Activated T-cell treated with anti-CD3 and anti-CD28 coated beads, Interleukin-2, amount 50 U/mL, for 48 hours (primary cell): ENCODE measurements at regions not wholly inside any gene's neighbourhood (a gene's known extent, or its start where the extent isn't known, plus 50 kb on each side); places are given as distances from the start of the nearest gene placed in this dataset.
"Not testable (repeated sequence)": the region's sequence is repeated elsewhere in the genome, so short reads cannot be mapped to it uniquely, and the experiment has no call there.

Source experiments
- DNase-seq, 2 experiments: peaks; one replicate each; pipeline ENCODE4 v3.0.0-alpha.2; 2020

DNA sequence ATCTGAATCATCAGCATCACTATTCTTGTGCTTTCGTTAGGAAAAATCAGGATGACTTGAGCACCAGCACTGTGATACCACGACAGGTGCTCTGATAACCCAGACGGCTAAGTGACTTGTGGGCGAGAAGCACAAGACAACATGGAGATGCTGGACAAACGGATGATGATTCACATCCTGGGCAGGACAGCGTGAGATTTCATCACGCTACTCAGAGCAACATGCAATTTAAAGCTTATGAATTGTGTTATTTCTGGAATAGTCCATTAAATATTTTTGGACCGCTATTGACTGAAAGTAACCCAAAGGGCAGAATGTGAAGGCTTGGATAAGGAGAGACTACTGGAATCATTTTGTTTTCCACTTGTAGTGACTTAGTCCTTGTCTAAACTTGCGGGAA, 114.8 kb upstream of the DAPK1 start:
- DNase-seq: no peak

DNA sequence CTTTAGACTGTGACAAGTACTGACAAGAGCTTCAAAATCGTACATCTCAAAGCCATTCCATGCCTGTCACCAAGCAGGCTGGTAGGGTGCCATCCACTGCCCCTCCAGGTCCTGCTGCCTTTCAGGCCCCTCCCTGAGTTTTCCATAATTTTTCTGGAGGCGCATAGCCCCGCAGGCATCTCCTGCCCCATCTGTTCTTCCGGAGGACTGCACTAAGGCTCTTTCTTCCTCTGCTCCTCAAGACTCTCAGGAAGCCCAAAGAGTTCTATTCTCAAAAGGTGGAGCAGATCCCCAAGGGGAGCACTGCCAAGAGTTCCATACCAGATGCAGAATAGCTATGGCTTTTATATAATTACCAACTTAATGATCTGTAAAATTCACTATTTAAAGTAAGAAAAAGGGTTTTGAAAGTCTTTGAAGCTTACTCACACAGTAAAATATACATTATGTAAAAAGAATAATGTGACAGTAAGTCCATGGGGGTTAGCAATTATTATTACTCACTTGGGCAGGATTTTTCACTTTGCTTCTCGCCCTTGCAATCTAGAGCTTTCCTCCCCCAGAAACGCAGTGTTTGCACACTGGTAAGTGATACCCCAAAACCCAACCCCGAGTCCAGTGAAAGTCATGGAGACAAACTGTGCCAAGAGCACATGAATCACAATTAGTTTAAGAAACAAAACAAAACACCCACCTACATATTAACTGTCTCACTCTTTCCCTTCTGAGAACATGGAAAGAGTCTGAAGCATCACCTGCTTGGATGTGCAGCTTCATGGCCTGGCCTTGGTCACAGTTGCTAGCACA, 114.1 kb upstream of the DAPK1 start:
- DNase-seq: no peak

DNA sequence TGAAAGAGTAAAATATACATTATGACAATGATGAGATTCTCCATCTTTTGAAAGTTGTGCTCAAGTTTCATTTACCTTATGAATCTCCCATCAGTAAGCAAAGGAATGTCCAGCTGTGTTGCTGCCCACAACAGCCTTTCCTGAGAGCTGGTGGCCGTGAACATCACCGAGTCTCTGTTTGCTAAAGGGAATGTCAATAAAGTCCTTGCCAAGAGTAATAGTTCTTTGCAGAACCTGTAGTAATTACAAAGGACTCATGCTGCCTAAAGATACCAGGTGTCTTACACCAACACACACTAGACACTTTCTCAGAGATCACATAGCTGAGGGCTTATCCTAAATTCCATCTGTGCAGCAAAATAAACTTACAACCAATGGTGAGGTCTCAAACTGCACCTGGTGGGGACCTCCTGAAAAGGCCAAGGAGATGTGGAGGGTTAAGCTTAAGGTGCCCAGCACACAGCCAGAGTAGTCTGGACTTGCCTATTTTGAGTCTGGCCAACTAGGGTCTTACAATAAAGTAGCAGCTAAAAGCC, 111.1 kb upstream of the DAPK1 start:
- DNase-seq: no peak

DNA sequence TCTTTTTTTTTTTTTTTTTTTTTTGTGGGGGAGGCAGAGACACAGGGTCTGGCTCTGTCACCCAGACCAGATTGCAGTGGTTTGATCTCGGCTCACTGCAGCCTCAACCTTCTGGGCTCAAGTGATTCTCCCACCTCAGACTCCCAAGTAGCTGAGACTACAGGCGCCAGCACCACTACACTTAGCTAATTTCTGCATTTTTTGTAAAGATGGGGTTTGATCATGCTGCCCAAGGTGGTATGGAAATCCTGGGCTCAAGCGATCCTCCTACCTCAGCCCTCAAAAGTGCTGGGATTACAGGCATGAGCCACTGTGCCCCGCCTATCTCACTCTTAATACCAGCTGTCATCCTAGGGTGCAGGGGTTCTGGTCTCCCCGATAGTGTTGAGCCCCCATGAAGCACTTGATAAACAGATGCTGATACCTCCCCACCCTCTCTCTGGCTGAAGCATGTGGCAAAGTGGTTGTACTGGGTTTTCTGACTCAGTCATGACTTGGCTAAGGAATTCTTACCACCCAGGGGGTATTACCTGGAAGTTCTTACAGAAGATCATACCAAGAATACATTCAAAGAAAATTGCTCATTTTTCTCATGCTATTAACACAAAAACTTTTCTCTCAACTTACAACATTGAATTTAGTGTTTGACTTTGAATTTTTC, 110.2 kb upstream of the DAPK1 start:
- no peak for DNase-seq

DNA sequence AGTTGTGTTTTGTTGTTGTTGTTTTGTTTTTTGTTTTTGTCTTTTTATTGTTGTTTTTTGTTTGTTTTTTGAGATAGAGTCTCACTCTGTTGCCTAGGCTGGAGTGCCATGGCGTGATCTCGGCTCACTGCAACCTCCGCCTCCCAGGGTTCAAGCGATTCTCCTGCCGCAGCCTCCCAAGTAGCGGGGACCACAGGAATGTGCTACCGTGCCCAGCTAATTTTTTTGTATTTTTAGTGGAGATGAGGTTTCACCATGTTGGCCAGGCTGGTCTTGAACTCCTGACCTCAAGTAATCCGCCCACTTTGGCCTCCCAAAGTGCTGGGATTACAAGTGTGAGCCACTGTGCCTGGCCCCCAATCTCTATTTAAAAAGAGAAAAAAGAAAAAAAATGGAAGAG, 109.0 kb upstream of the DAPK1 start:
- not testable (repeated sequence) for DNase-seq

DNA sequence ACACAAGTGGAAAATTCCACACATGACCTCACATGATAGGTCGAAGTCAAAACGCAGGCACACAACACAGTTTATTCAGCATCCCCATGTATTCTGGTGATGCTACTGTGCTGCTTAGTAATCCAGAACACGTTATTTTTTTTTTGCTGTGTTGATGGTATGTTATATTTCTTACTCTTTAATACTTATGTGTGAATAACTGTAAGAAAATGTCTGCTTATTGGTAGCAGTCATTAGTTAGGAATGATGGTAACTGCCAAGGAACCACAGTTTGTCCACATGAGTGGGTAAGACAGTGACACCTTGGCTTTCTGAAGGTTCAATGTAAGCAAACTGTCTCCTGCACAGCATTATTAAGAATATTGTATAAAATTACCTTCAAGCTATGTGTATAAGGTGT, 107.7 kb upstream of the DAPK1 start:
- DNase-seq: no peak

DNA sequence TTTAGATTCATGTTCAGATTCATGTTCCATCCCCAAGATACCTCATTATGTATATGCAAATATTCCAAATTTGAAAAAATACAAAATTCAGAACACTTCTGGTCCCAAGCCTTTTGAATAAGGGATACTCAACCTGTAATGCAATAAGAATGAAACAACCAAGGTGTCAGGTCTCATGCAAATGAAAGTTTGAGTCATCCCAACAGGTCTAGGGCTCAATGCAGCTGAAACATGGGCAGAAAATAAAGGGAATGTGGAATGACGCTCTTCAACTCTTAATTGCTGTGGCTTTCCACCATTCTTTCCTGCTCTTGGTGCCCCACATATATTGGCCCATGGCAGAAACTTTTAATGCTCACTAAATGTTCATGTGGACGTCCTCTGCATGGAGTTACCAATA, 107.3 kb upstream of the DAPK1 start:
- DNase-seq: no peak

DNA sequence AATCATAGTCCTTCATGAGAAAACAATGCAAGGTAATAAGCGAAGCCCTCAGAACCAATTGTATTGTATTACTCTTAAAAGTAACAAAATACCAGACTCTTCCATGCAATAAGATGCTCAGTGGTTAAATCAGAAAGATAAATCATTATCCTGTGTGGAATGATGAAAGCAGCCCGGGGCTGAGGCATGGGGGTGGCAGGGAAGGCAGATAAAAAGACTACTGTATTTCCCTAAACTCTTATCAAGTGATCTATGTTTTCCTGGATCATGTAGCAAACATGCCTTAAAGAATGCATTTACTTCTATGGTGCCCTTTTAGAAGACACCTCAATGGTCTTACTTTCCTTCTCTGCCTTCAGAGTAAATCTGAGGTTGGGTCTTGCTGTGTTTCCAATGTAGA, 105.6 kb upstream of the DAPK1 start:
- DNase-seq: no peak

DNA sequence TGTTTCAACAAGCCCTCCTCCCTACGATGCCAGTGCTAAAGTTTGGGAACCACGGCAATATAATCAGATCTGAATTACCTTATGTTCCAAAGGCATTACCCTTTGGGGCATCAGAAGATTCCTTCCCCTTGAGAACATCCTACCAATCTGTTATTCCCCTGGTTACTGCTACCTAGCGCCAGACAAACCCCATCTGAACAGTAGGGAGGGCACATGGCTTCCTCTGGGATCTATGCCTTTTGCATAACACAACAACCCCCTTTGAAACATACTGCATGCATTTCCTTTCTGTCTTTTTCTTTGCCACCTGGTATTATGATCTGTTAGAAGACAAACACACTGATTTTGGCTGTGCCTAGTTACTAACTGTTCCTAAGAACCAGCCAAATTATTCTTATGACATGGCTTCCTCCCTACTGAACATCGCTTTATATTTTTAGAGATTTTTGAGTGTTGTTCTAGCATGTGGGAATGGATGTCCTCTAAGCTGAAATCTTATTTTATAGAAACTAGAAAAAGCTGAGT, 103.9 kb upstream of the DAPK1 start:
- no peak for DNase-seq

DNA sequence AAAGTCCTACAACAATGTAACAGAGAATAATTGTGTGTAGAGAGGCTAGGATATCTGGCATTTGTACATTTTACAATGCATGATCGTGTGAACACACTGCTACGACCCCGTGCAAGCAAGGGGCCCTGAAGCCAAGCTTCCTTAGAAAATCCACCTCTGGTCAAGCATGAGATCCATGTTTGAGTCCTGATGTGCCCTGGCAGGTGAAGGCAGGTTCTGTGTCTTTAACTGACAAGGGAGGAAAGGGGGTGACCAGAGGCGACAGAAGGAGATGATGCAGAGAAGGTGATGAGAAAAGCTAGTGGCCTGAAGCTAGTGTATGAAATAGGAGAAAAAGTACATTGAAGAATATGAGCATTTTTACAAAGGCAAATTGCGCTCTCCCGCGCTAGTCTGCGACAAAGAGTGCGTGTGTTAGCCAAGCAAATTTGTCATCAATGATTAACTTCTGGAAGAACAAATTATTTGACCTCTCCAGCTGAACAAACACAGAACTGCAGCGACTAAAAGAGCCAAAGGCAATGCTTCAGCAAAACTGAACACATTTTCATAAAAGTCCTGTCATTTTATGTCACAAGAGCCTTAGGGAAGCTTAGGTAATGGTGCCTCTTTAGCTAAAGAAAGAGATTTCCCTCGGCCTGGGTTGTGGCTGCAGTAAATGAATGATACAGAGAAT, 101.7 kb upstream of the DAPK1 start:
- no peak for DNase-seq

DNA sequence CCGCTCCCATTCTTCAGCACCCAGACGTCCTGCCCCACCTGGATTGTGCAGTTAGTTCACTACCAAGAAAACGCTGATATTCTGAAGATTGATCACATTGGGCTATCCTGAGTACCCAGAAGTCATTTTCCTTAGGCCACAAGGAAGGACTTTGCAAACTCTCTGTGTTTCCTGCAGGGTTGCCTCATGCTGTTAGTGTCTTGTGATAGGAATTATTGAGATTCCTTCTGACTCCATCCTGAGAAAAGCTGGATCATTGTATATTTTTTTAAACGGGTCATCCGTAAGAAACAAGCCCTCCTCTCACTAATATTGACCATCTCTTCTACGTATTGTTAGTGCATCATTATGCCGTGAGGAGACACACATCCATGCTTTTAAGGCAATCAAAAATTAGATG, 96.0 kb upstream of the DAPK1 start:
- DNase-seq: no peak

DNA sequence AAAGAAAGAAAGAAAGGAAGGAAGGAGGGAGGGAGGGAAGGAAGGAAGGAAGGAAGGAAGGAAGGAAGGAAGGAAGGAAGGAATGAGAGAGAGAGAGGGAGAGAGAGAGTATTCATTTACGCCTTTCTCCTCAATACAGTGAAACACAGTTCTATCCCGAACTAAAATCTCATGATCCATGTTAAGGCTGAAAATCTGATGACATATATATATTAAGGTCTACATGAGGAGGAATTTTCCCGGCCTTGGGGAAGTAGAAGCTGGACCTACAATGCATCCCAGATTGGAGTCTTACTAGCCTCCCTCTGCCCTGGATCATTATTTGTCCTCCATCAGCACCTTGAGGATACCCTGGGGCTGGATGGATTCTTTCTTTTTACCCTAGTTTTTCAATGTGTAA, 95.1 kb upstream of the DAPK1 start:
- no peak for DNase-seq

DNA sequence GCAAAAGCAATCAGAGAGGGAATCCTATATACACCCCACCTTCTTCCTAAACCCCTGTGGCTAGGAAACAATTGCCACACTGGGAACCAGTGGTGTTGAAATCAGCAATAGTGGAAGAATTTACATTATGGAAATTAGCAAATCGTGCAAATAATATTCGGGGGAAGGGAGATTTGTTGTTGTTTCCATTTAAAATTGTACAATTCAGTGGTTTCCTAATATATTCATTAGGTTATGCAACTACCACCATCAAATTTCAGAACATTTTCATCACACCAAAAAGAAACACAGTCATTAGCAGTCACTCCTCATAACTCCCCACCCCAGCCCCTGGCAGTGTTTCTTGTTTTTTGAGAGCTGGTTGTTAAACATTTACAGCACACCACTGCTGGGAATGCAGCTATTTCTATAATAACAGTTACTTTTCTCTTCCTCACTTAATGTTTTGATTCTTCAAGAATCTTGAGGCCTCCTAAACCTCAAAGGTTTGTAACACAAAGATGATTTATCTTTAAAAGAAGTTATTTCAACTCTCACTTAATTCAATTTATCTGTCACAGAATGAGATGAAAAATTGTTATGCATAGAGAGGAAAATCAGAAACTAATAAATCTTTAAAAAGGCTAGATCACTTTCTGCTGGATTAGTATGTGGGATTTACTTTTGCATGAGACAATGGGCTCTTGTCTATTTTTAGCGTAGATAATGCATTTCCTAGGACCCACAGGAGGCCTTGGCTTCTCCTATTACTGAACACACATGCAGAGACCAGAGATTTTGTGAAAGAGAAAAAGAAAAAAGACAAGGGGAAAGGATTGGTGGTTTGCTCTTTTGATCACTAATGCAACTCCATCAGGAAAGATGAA, 91.8 kb upstream of the DAPK1 start:
- DNase-seq: no peak

DNA sequence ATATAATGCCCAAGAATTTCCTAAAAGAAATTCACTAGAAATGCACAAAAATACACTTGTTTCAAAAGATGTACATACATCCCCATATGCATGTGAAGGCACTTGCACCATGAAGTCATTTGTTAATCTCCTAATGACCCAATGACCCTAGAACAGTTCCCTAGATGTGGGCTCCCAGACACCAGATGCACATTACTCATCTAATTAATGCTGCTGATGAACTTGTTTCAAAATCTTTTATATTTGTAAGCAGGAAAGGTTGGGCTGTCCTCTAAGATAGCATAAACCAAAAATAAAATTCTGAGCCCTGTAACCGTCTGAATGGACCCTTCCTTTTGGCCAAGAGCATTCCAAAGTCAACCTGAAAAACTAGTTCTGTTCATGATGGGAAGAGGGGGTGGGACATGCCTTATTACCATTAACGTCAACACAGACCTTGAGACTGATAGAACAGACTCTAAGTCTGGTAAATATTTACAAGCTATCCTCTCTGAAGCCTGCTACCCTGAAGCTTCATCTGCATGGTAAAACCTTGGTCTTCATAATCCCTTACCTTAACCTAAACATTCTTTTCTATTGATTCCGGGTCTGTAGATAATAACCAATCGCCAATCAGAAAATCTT, 91.0 kb upstream of the DAPK1 start:
- no peak for DNase-seq

DNA sequence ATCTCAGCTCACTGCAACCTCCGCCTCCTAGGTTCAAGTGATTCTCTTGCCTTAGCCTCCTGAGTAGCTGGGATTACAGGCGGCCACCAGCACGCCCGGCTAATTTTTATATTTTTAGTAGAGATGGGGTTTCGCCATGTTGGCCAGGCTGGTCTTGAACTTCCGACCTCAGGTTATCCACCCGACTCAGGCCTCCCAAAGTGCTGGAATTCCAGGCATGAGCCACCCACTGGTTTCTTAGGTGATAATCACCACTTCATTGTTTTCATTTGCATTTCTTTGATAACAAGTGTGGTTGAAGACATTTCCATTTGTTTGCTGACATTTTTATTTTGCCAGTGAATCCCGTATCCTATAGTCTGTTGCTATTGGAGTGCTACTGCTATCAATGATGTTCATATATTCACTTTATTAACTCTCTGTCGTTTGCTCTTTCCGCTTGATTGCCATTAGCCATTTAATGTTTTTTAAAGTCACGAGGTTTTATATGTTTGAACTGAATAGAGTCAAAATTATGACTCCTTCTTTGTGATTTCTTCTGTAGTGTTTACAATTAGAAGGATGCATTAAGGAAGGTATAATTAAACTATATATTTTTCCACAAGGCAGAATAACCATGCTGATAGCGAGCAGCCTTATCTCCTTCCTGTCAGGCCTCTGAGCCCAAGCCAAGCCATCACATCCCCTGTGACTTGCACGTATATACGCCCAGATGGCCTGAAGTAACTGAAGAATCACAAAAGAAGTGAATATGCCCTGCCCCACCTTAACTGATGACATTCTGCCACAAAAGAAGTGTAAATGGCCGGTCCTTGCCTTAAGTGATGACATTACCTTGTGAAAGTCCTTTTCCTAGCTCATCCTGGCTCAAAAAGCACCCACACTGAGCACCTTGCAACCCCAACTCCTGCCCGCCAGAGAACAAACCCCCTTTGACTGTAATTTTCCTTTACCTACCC, 87.3 kb upstream of the DAPK1 start:
- DNase-seq: not testable (repeated sequence)

DNA sequence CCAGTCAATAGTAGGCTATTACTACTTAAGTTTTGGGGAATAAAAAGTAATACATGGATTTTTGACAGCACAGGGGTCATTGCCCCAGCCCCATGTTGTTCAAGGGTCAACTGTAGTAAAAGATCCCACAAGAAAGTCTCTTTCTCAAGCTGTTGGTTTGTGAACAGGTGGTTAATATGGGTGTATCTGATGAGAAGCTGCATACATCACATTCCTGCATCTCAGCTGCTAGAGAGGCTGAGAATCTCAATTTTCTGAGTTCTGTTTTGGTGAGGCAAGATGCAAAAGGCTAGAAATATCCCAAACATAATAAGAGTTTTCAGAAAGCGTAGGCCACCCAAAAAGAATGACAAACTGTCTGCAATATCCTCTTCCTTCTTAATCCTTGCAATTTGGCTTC, 76.8 kb upstream of the DAPK1 start:
- no peak for DNase-seq

DNA sequence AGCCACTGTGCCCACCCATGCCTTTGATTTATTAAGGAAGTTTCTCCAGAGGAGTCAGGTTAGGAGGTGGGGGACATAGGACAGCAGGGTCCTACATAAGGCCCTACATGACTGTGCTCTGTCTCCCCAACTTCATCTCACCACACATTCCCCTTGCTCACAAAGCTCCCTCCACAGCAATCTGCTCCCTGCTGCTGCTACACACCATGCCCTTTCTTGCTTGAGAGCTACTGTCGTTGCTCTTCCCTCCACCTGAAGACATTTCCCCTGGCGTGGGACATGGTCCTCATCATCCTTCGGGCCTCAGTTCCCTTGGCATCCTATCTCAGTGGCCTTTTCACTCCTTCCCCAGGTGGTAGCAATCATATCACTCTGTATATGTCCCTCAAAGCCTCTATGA, 75.9 kb upstream of the DAPK1 start:
- DNase-seq: no peak

DNA sequence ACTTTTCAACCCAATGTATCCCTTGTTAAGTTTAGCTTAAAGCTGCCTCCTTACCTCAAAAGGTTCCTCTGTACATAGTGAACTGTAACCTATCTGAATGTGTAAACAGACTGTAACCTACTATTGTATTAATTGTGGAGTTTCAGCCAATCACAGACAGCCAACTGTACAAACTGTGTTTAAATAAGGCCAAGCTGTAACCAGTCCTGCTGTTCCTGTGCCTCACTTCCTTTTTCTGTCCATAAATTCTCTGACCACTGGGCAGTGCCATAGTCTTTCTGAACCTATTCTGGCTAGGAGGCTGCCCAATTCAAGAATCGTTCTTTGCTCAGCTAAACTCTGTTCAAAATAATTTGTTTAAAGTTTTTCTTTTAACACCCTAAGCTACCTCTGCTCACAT, 74.7 kb upstream of the DAPK1 start:
- DNase-seq: no peak

DNA sequence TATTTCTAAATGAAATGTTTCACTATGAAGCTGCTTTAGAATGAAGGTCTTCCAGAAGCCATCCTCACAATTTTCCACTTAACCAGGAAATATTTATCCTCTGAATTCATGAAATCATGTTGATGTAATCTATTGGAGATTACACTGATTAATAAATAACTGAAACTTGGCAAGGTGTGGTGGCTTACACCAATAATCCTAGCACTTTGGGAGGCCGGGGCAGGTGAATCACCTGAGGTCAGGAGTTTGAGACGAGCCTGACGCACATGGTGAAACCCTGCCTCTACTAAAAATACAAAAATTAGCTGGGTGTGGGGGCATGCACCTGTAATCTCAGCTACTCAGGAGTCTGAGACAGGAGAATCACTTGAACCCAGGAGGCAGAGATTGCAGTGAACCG, 73.8 kb upstream of the DAPK1 start:
- DNase-seq: not testable (repeated sequence)

DNA sequence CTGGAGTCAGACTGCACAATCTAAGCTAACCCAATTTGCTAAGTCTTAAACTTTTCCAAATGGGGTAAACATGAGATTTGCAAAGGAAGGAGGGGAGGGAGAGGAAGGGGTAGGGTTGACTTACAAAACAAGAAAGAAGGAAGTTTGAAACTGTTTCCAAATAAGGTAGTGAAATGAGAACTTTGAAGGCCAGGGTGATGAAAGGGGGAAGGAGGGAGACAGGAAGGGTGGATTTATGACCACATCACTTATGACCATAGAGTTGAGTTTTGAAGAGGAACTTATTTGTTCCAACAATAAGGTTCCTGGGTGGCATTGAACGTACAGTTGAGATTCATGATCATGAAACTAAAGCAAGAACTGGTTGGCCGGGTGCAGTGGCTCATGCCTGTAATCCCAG, 72.5 kb upstream of the DAPK1 start:
- DNase-seq: no peak
